SK-N-SH treated with all-trans-retinoic acid at 6 μM for 48 hours (cell line): ENCODE measurements at regions not wholly inside any gene's neighbourhood (a gene's known extent, or its start where the extent isn't known, plus 50 kb on each side); places are given as distances from the start of the nearest gene placed in this dataset.

Source experiments
- ARNTL ChIP-seq: fragments of 450-650 bp; formaldehyde crosslinking; IDR thresholded peaks from 2 replicates; pipeline ENCODE4 v1.5.0; 2020; ENCODE audit warnings: low read depth, mild to moderate bottlenecking, moderate library complexity, borderline replicate concordance
- BACH2 ChIP-seq: fragments of 250-450 bp; sonication (Bioruptor Pico); IDR thresholded peaks from 2 replicates; pipeline ENCODE4 v1.9.0; 2021; ENCODE audit warnings: mild to moderate bottlenecking, borderline replicate concordance
- CREB5 ChIP-seq: fragments of 250-450 bp; sonication (Bioruptor Pico); IDR thresholded peaks from 2 replicates; pipeline ENCODE4 v1.5.1; 2020; ENCODE audit warnings: low read depth, mild to moderate bottlenecking, moderate library complexity
- ESRRG ChIP-seq: fragments of 250-450 bp; sonication (Bioruptor Pico); IDR thresholded peaks from 2 replicates; pipeline ENCODE4 v1.6.1; 2021; ENCODE audit warnings: mild to moderate bottlenecking
- OSR1 ChIP-seq: fragments of 250-450 bp; sonication (Bioruptor Pico); IDR thresholded peaks from 2 replicates; pipeline ENCODE4 v1.8.0; 2022; ENCODE audit warnings: moderate library complexity, mild to moderate bottlenecking, inconsistent platforms
- PPARA ChIP-seq: fragments of 250-450 bp; sonication (Bioruptor Pico); IDR thresholded peaks from 2 replicates; pipeline ENCODE4 v1.5.0; 2020; ENCODE audit warnings: mild to moderate bottlenecking, borderline replicate concordance
- TCF4 ChIP-seq: fragments of 250-450 bp; sonication (Bioruptor Pico); IDR thresholded peaks from 2 replicates; pipeline ENCODE4 v1.8.0; 2021; ENCODE audit warnings: mild to moderate bottlenecking, moderate library complexity, borderline replicate concordance
- TOX ChIP-seq: fragments of 250-450 bp; sonication (Bioruptor Pico); IDR thresholded peaks from 2 replicates; pipeline ENCODE4 v1.8.0; 2021; ENCODE audit warnings: mild to moderate bottlenecking, moderate library complexity, borderline replicate concordance
- ZFP30 ChIP-seq: fragments of 450-650 bp; formaldehyde crosslinking; IDR thresholded peaks from 2 replicates; pipeline ENCODE4 v1.5.0; 2022; ENCODE audit warnings: mild to moderate bottlenecking, moderate library complexity
- ZNF70 ChIP-seq: fragments of 450-650 bp; formaldehyde crosslinking; IDR thresholded peaks from 2 replicates; pipeline ENCODE4 v1.5.0; 2020; ENCODE audit warnings: mild to moderate bottlenecking, moderate library complexity
- ZNF8 ChIP-seq: fragments of 450-650 bp; formaldehyde crosslinking; IDR thresholded peaks from 2 replicates; pipeline ENCODE4 v1.5.0; 2020; ENCODE audit warnings: mild to moderate bottlenecking, moderate library complexity
- TF ChIP-seq, protein P1 (sequence below): fragments of 250-450 bp; sonication (Bioruptor Pico); IDR thresholded peaks from 2 replicates; pipeline ENCODE4 v1.8.0; 2020; ENCODE audit warnings: mild to moderate bottlenecking, moderate library complexity, borderline replicate concordance
- TF ChIP-seq, protein P2 (sequence below): fragments of 250-450 bp; sonication (Bioruptor Pico); IDR thresholded peaks from 2 replicates; pipeline ENCODE4 v1.5.0; 2020; ENCODE audit warnings: mild to moderate bottlenecking, moderate library complexity

DNA sequence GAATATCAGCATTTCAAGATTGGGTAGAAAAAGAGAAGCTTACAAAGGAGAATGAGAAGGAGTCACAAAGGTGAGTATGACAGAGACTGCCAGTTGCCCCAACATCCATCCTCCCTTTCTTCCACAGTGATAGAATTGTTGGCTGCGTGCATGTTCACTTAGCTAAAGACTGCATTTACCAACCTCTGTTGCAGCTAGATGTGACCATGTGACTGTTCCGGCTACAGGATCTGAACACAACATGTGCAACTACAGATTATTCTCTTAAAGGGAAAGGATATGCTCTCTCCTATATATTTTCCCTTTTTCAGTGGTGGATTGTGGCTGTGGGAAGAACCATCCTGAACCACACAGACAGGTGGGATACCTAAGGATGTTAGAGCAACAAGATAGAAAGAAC, 60.5 kb upstream of the ZNRF2 start:
- TF ChIP-seq ZFP30 (CRISPR knock-in tag) (no peak), OSR1 (CRISPR knock-in tag) (no peak), BACH2 (CRISPR knock-in tag) (no peak), ARNTL (no peak), TCF4 (no peak), ZNF70 (CRISPR knock-in tag) (no peak), CREB5 (CRISPR knock-in tag) (no peak), PPARA (CRISPR knock-in tag) (no peak), TOX (CRISPR knock-in tag) (no peak), ZNF8 (no peak), ESRRG (no peak)
- TF ChIP-seq, protein P1, sequence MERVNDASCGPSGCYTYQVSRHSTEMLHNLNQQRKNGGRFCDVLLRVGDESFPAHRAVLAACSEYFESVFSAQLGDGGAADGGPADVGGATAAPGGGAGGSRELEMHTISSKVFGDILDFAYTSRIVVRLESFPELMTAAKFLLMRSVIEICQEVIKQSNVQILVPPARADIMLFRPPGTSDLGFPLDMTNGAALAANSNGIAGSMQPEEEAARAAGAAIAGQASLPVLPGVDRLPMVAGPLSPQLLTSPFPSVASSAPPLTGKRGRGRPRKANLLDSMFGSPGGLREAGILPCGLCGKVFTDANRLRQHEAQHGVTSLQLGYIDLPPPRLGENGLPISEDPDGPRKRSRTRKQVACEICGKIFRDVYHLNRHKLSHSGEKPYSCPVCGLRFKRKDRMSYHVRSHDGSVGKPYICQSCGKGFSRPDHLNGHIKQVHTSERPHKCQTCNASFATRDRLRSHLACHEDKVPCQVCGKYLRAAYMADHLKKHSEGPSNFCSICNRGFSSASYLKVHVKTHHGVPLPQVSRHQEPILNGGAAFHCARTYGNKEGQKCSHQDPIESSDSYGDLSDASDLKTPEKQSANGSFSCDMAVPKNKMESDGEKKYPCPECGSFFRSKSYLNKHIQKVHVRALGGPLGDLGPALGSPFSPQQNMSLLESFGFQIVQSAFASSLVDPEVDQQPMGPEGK (CRISPR knock-in tag): no peak
- TF ChIP-seq, protein P2, sequence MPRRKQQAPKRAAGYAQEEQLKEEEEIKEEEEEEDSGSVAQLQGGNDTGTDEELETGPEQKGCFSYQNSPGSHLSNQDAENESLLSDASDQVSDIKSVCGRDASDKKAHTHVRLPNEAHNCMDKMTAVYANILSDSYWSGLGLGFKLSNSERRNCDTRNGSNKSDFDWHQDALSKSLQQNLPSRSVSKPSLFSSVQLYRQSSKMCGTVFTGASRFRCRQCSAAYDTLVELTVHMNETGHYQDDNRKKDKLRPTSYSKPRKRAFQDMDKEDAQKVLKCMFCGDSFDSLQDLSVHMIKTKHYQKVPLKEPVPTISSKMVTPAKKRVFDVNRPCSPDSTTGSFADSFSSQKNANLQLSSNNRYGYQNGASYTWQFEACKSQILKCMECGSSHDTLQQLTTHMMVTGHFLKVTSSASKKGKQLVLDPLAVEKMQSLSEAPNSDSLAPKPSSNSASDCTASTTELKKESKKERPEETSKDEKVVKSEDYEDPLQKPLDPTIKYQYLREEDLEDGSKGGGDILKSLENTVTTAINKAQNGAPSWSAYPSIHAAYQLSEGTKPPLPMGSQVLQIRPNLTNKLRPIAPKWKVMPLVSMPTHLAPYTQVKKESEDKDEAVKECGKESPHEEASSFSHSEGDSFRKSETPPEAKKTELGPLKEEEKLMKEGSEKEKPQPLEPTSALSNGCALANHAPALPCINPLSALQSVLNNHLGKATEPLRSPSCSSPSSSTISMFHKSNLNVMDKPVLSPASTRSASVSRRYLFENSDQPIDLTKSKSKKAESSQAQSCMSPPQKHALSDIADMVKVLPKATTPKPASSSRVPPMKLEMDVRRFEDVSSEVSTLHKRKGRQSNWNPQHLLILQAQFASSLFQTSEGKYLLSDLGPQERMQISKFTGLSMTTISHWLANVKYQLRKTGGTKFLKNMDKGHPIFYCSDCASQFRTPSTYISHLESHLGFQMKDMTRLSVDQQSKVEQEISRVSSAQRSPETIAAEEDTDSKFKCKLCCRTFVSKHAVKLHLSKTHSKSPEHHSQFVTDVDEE (CRISPR knock-in tag): no peak
